GM12891 (cell line): ENCODE measurements at regions not wholly inside any gene's neighbourhood (a gene's known extent, or its start where the extent isn't known, plus 50 kb on each side); places are given as distances from the start of the nearest gene placed in this dataset.

ENCODE experiments used
- POLR2A ChIP-seq: IDR thresholded peaks from 2 replicates; pipeline ENCODE4 v1.6.1; 2011; ENCODE audit warnings: low read depth, low read length, control low read depth
- POLR2AphosphoS5 ChIP-seq: IDR thresholded peaks from 2 replicates; pipeline ENCODE4 v1.6.1; 2011; ENCODE audit warnings: low read depth, low read length, control low read depth
- POU2F2 ChIP-seq: IDR thresholded peaks from 2 replicates; pipeline ENCODE4 v1.6.1; 2011; ENCODE audit warnings: low read depth, mild to moderate bottlenecking, control low read depth, low read length, moderate library complexity
- SPI1 ChIP-seq: IDR thresholded peaks from 2 replicates; pipeline ENCODE4 v1.6.1; 2011; ENCODE audit warnings: low read depth, low read length, control low read depth
- TAF1 ChIP-seq: IDR thresholded peaks from 2 replicates; pipeline ENCODE4 v1.6.1; 2011; ENCODE audit warnings: low read depth, low read length, control low read depth

GRCh38 chr10:121064491-121064890 lies 213.3 kb downstream of the WDR11 start:
- TF ChIP-seq TAF1 (no peak), POLR2A (no peak), POLR2AphosphoS5 (no peak), SPI1 (no peak), POU2F2 (no peak)
